Activated CD4-positive, alpha-beta T cell treated with anti-CD3 and anti-CD28 coated beads, Interleukin-2, Interleukin-6, amounts not matched to agents 100 ng/mL and 50 ng/mL, durations not matched to agents 16 hours and 8 hours (primary cell): ENCODE measurements at regions not wholly inside any gene's neighbourhood (a gene's known extent, or its start where the extent isn't known, plus 50 kb on each side); places are given as distances from the start of the nearest gene placed in this dataset.
"Not testable (repeated sequence)": the region's sequence is repeated elsewhere in the genome, so short reads cannot be mapped to it uniquely, and the experiment has no call there.

Experiments
- DNase-seq: peaks from one replicate; pipeline ENCODE4 v3.0.0-alpha.2; 2020

GRCh38 chr12:25615119-25615518, 62.0 kb upstream of the LMNTD1 start:
- no peak for DNase-seq

- no peak for DNase-seq
Observed at GRCh38 chr12:25616286-25616685, 63.2 kb upstream of the LMNTD1 start.

GRCh38 chr12:25617991-25618390, 64.9 kb upstream of the LMNTD1 start:
- DNase-seq: no peak

- no peak for DNase-seq
Observed at GRCh38 chr12:25623816-25624215, 70.7 kb upstream of the LMNTD1 start.

GRCh38 chr12:25625146-25625545, 72.1 kb upstream of the LMNTD1 start:
- no peak for DNase-seq

GRCh38 chr12:25629341-25629740, 76.3 kb upstream of the LMNTD1 start:
- no peak for DNase-seq

- DNase-seq: not testable (repeated sequence)
Observed at GRCh38 chr12:25630735-25631515, 77.8 kb upstream of the LMNTD1 start.

- DNase-seq: not testable (repeated sequence)
Observed at GRCh38 chr12:25633149-25633548, 80.1 kb upstream of the LMNTD1 start.

GRCh38 chr12:25637752-25638151, 84.7 kb upstream of the LMNTD1 start:
- DNase-seq: no peak

GRCh38 chr12:25639406-25639805, 86.3 kb upstream of the LMNTD1 start:
- no peak for DNase-seq

GRCh38 chr12:25644979-25645378, 91.9 kb upstream of the LMNTD1 start:
- DNase-seq: no peak

GRCh38 chr12:25645427-25645826, 92.3 kb upstream of the LMNTD1 start:
- no peak for DNase-seq

- DNase-seq: no peak
Observed at GRCh38 chr12:25651931-25652330, 98.8 kb upstream of the LMNTD1 start.

GRCh38 chr12:25652371-25652770, 99.3 kb upstream of the LMNTD1 start:
- DNase-seq: no peak

GRCh38 chr12:25653487-25654175, 100.5 kb upstream of the LMNTD1 start:
- DNase-seq: no peak

GRCh38 chr12:25655702-25656101, 102.6 kb upstream of the LMNTD1 start:
- no peak for DNase-seq

- no peak for DNase-seq
Observed at GRCh38 chr12:25659621-25660020, 106.5 kb upstream of the LMNTD1 start.

- no peak for DNase-seq
Observed at GRCh38 chr12:25670076-25671055, 117.3 kb upstream of the LMNTD1 start.

- no peak for DNase-seq
Observed at GRCh38 chr12:25675808-25676207, 122.7 kb upstream of the LMNTD1 start.

GRCh38 chr12:25677232-25677937, 124.3 kb upstream of the LMNTD1 start:
- DNase-seq: no peak

- DNase-seq: no peak
Observed at GRCh38 chr12:25681580-25681979, 128.5 kb upstream of the LMNTD1 start.

GRCh38 chr12:25682421-25682820, 129.3 kb upstream of the LMNTD1 start:
- DNase-seq: no peak

GRCh38 chr12:25684070-25684469, 131.0 kb upstream of the LMNTD1 start:
- DNase-seq: no peak
